Stomach (tissue), 4 donors: ENCODE measurements at regions not wholly inside any gene's neighbourhood (a gene's known extent, or its start where the extent isn't known, plus 50 kb on each side); places are given as distances from the start of the nearest gene placed in this dataset.

Experiments
- POLR2A ChIP-seq, 4 donors: fragments of 450-650 bp; IDR thresholded peaks; one replicate each; pipeline ENCODE4 v1.6.1; 2016; ENCODE audit warnings: antibody characterized with exemption in 4 of 4, control low read depth in 2 of 4, mild to moderate bottlenecking in 1 of 4, moderate library complexity in 1 of 4
- POLR2AphosphoS5 ChIP-seq, 3 donors: sonication (generic); formaldehyde crosslinking; IDR thresholded peaks; one replicate each; pipeline ENCODE4 v1.6.1; 2016; ENCODE audit warnings: antibody characterized with exemption in 3 of 3
- TF ChIP-seq, protein P1 (sequence below), 7 experiments: fragments of 450-650 bp in 4 of 7; fragments of 200-600 bp in 3 of 7; sonication (generic) in 3 of 7; IDR thresholded peaks; one replicate each; pipeline ENCODE4 v1.5.1; 2016 to 2019; ENCODE audit warnings: antibody characterized with exemption in 7 of 7, control low read depth in 2 of 7, mild to moderate bottlenecking in 1 of 7

DNA sequence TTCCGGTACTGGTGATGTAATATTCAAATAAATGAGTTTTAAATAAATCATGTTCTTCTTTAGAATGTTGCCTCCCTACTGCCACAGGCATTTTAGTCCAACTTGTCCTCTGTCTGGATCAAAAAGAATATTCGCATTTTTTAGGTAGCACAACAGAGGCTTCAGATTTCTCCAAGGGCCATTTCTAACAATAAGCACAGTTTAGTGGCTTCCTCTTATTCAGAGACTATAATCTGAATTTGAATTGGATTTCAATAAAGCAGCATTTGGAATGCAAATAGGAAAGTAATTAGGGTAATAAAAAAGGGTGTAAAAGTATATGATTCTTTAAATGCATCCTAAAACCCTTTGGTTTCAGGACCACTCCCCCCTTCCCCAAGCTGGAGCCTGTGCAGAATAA, 167.9 kb upstream of the GLRA2 start:
- TF ChIP-seq POLR2AphosphoS5 (IDR thresholded peaks at IDR 0.05) (no peak), POLR2A (IDR thresholded peaks at IDR 0.05) (no peak)
- TF ChIP-seq, protein P1, sequence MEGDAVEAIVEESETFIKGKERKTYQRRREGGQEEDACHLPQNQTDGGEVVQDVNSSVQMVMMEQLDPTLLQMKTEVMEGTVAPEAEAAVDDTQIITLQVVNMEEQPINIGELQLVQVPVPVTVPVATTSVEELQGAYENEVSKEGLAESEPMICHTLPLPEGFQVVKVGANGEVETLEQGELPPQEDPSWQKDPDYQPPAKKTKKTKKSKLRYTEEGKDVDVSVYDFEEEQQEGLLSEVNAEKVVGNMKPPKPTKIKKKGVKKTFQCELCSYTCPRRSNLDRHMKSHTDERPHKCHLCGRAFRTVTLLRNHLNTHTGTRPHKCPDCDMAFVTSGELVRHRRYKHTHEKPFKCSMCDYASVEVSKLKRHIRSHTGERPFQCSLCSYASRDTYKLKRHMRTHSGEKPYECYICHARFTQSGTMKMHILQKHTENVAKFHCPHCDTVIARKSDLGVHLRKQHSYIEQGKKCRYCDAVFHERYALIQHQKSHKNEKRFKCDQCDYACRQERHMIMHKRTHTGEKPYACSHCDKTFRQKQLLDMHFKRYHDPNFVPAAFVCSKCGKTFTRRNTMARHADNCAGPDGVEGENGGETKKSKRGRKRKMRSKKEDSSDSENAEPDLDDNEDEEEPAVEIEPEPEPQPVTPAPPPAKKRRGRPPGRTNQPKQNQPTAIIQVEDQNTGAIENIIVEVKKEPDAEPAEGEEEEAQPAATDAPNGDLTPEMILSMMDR (IDR thresholded peaks at IDR 0.05) = no peak
